HepG2 (cell line): ENCODE measurements at regions not wholly inside any gene's neighbourhood (a gene's known extent, or its start where the extent isn't known, plus 50 kb on each side); places are given as distances from the start of the nearest gene placed in this dataset.

Experiments
- ATAC-seq: fragments of 200-7000 bp; cut with Tn5 transposase; 3 replicates; pipeline ENCODE4 v1.9.1; 2020; ENCODE audit warnings: mild to moderate bottlenecking, moderate library complexity
- BruUV-seq: library from RNA; stranded (reverse); fragments of 400-500 nt; replicated peaks from 2 replicates; lab custom pipeline; 2021; lab: Mats Ljungman, UMichigan
- CTCF ChIA-PET: fragments of 300-600 bp; formaldehyde crosslinking; extraction: SDS; loops from one replicate; lab custom pipeline; 2021; ENCODE audit warnings: low total read pairs, inconsistent platforms, low intra/inter-chr PET ratio; lab: Yijun Ruan, JAX
- POLR2A ChIA-PET: fragments of 350-600 bp; sonication (Branson Sonifier 250); formaldehyde crosslinking; loops from one replicate; lab custom pipeline; 2020; ENCODE audit warnings: antibody characterized with exemption, inconsistent platforms; lab: Yijun Ruan, JAX
- DNase-seq: peaks from one replicate; pipeline ENCODE4 v3.0.0-alpha.2; 2015; ENCODE audit warnings: low spot score
- FAIRE-seq: peaks from 3 replicates; lab custom pipeline; 2011; peaks lifted over from hg19 to GRCh38; lab: Jason Lieb, UNC
- H2AFZ ChIP-seq: one replicate; pipeline ENCODE4 v1.6.1; 2011; ENCODE audit warnings: low read length, inconsistent platforms
- H3K27ac ChIP-seq: fragments of 300-600 bp; 3 replicates; pipeline ENCODE4 v1.8.0; 2011; ENCODE audit warnings: mixed run types, mild to moderate bottlenecking, mixed read lengths, low read length, inconsistent platforms; ENCODE audit not compliant: insufficient read depth; ENCODE audit errors: extremely low read length
- H3K27me3 ChIP-seq, 2 experiments: fragments of 200-600 bp in 1 of 2; 2 replicates in 1 of 2; 3 replicates in 1 of 2; pipeline versions ENCODE4 v1.6.0 to v1.8.0; 2011; ENCODE audit warnings: low read length in 2 of 2, mild to moderate bottlenecking in 2 of 2, moderate library complexity in 2 of 2, inconsistent platforms in 1 of 2; ENCODE audit not compliant: insufficient read depth in 2 of 2, control insufficient read depth in 1 of 2
- H3K36me3 ChIP-seq, 2 experiments: fragments of 200-600 bp in 1 of 2; replicated peaks in 1 of 2; 2 replicates in 1 of 2; 3 replicates in 1 of 2; pipeline versions ENCODE4 v1.5.1 to v1.8.0; 2011; ENCODE audit warnings: low read length in 2 of 2, inconsistent platforms in 1 of 2; ENCODE audit not compliant: insufficient read depth in 2 of 2, control insufficient read depth in 1 of 2
- H3K4me1 ChIP-seq: 2 replicates; pipeline ENCODE4 v1.5.1; 2012; ENCODE audit warnings: low read length, inconsistent platforms; ENCODE audit not compliant: insufficient read depth
- H3K4me2 ChIP-seq: 2 replicates; pipeline ENCODE4 v1.6.0; 2011; ENCODE audit warnings: low read depth, low read length, inconsistent platforms
- H3K4me3 ChIP-seq, 3 experiments: fragments of 200-600 bp in 1 of 3; sonication (generic), shearing (Covaris generic) in 1 of 3; replicated peaks in 1 of 3; 2 replicates each; pipeline ENCODE4 v1.5.1; 2011 to 2016; ENCODE audit warnings: low read length in 3 of 3, inconsistent platforms in 2 of 3, low read depth in 2 of 3, mild to moderate bottlenecking in 2 of 3, control low read depth in 1 of 3, mixed read lengths in 1 of 3; ENCODE audit not compliant: insufficient read depth in 1 of 3
- H3K79me2 ChIP-seq: one replicate; pipeline ENCODE4 v1.6.1; 2011; ENCODE audit warnings: low read length, inconsistent platforms; ENCODE audit not compliant: insufficient read depth
- H3K9ac ChIP-seq: 2 replicates; pipeline ENCODE4 v1.6.0; 2011; ENCODE audit warnings: mild to moderate bottlenecking, low read depth, low read length, inconsistent platforms; ENCODE audit not compliant: insufficient read depth
- H3K9me3 ChIP-seq: 2 replicates; pipeline ENCODE4 v1.5.1; 2012; ENCODE audit warnings: mild to moderate bottlenecking, low read length
- H4K20me1 ChIP-seq: 2 replicates; pipeline ENCODE4 v1.6.0; 2011; ENCODE audit warnings: inconsistent platforms, mild to moderate bottlenecking, low read length, moderate library complexity; ENCODE audit not compliant: insufficient read depth
- CREB1 ChIP-seq, 2 experiments: fragments of 450-650 bp in 1 of 2; IDR thresholded peaks; 2 replicates each; pipeline ENCODE4 v1.6.1; 2016 to 2017; ENCODE audit warnings: control low read depth in 1 of 2, mild to moderate bottlenecking in 1 of 2, missing compliant biosample characterization in 1 of 2, missing genetic modification characterization in 1 of 2
- NFIC ChIP-seq: IDR thresholded peaks from 2 replicates; pipeline ENCODE4 v1.6.1; 2012; ENCODE audit warnings: mild to moderate bottlenecking, low read length, inconsistent platforms
- WGBS: methylation state at CpG from one replicate; pipeline ENCODE4 v1.1.6; 2017; ENCODE audit warnings: low lambda C conversion rate; 5-methylcytosine and 5-hydroxymethylcytosine counted together
- in situ Hi-C: cut with HindIII; loops from 2 replicates; pipeline ENCODE4 v1.10.0; 2017; ENCODE audit warnings: low pct_unique_long_range_greater_than_20kb; ENCODE audit not compliant: extremely low pct_ligation_motif_present
- intact Hi-C: fragments of 100-400 bp; cut with micrococcal nuclease; formaldehyde crosslinking; loops from one replicate; pipeline ENCODE4 v1.10.0; 2022; ENCODE audit not compliant: unreplicated experiment
- TF ChIP-seq, protein P1 (sequence below): sonication (generic); formaldehyde crosslinking; IDR thresholded peaks from 2 replicates; pipeline ENCODE4 v1.9.0; 2021; ENCODE audit warnings: mild to moderate bottlenecking, missing genetic modification reagents
- TF ChIP-seq, protein P2 (sequence below): fragments of 450-650 bp; IDR thresholded peaks from 2 replicates; pipeline ENCODE4 v1.6.1; 2016

DNA sequence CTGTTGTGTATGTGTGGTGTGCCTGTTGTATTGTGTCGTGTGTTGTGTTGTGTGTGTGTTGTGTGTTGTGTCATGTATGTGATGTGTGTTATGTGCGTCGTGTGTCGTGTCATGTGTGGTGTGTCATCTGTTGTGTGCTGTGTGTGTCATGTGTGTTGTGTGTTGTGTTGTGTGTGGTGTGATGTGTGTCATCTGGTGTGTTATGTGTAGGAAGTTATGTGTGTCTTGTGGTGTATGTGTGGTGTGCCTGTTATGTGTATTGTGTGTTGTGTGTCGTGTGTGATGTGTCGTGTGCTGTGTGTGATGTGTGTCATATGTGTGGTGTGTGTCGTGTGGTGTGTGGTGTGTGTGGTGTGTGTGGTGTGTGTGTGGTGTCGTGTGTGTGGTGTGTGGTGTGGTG is 145.2 kb downstream of the DNAJB6 start:
- ATAC-seq (no peak), DNase-seq (no peak), FAIRE-seq (peak; percentile 73)
- TF ChIP-seq CREB1 (IDR thresholded peaks at IDR 0.05) = peak; percentile 59; the same call in 1 of the 2 replicates
- TF ChIP-seq CREB1 (CRISPR knock-in tag; IDR thresholded peaks at IDR 0.05) = no peak
- no peak for TF ChIP-seq NFIC
- TF ChIP-seq, protein P1, sequence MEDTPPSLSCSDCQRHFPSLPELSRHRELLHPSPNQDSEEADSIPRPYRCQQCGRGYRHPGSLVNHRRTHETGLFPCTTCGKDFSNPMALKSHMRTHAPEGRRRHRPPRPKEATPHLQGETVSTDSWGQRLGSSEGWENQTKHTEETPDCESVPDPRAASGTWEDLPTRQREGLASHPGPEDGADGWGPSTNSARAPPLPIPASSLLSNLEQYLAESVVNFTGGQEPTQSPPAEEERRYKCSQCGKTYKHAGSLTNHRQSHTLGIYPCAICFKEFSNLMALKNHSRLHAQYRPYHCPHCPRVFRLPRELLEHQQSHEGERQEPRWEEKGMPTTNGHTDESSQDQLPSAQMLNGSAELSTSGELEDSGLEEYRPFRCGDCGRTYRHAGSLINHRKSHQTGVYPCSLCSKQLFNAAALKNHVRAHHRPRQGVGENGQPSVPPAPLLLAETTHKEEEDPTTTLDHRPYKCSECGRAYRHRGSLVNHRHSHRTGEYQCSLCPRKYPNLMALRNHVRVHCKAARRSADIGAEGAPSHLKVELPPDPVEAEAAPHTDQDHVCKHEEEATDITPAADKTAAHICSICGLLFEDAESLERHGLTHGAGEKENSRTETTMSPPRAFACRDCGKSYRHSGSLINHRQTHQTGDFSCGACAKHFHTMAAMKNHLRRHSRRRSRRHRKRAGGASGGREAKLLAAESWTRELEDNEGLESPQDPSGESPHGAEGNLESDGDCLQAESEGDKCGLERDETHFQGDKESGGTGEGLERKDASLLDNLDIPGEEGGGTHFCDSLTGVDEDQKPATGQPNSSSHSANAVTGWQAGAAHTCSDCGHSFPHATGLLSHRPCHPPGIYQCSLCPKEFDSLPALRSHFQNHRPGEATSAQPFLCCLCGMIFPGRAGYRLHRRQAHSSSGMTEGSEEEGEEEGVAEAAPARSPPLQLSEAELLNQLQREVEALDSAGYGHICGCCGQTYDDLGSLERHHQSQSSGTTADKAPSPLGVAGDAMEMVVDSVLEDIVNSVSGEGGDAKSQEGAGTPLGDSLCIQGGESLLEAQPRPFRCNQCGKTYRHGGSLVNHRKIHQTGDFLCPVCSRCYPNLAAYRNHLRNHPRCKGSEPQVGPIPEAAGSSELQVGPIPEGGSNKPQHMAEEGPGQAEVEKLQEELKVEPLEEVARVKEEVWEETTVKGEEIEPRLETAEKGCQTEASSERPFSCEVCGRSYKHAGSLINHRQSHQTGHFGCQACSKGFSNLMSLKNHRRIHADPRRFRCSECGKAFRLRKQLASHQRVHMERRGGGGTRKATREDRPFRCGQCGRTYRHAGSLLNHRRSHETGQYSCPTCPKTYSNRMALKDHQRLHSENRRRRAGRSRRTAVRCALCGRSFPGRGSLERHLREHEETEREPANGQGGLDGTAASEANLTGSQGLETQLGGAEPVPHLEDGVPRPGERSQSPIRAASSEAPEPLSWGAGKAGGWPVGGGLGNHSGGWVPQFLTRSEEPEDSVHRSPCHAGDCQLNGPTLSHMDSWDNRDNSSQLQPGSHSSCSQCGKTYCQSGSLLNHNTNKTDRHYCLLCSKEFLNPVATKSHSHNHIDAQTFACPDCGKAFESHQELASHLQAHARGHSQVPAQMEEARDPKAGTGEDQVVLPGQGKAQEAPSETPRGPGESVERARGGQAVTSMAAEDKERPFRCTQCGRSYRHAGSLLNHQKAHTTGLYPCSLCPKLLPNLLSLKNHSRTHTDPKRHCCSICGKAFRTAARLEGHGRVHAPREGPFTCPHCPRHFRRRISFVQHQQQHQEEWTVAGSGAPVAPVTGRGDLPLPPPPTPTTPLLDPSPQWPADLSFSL (CRISPR knock-in tag) = peak; percentile 90
- TF ChIP-seq, protein P2, sequence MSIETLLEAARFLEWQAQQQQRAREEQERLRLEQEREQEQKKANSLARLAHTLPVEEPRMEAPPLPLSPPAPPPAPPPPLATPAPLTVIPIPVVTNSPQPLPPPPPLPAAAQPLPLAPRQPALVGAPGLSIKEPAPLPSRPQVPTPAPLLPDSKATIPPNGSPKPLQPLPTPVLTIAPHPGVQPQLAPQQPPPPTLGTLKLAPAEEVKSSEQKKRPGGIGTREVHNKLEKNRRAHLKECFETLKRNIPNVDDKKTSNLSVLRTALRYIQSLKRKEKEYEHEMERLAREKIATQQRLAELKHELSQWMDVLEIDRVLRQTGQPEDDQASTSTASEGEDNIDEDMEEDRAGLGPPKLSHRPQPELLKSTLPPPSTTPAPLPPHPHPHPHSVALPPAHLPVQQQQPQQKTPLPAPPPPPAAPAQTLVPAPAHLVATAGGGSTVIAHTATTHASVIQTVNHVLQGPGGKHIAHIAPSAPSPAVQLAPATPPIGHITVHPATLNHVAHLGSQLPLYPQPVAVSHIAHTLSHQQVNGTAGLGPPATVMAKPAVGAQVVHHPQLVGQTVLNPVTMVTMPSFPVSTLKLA = 0 out of 2 replicates have a peak, but pooled peaks have one; percentile 1
- H3K4me2 ChIP-seq = no peak overlapping the region
- in situ Hi-C loops (no loop called here), intact Hi-C loops (no loop called here)
- H4K20me1 ChIP-seq = no peaks in the 10 kb centered on the region
- no peaks in the 10 kb centered on the region for H3K79me2 ChIP-seq
- 74% methylated on average over 8 of the region's 8 CpGs for WGBS
- H3K27me3 ChIP-seq = peaks cover 7 to 39% of the 10 kb centered on the region in 2 experiments; a peak in 4 of 5 replicates
- ChIA-PET POLR2A (no interaction called here), CTCF (no interaction called here)
- H3K27ac ChIP-seq = no peak overlapping the region
- no peaks in the 10 kb centered on the region for H3K36me3 ChIP-seq
- no peak overlapping the region for H2AFZ ChIP-seq
- H3K9ac ChIP-seq = no peak overlapping the region
- no TSS peak for BruUV-seq
- no peak overlapping the region for H3K4me3 ChIP-seq
- no peaks in the 10 kb centered on the region for H3K9me3 ChIP-seq
- H3K4me1 ChIP-seq = no peaks in the 10 kb centered on the region
